ENCODE measurements at regions not wholly inside any gene's neighbourhood (a gene's known extent, or its start where the extent isn't known, plus 50 kb on each side); places are given as distances from the start of the nearest gene placed in this dataset.
"Not testable (repeated sequence)": the region's sequence is repeated elsewhere in the genome, so short reads cannot be mapped to it uniquely, and the experiment has no call there.

DNA sequence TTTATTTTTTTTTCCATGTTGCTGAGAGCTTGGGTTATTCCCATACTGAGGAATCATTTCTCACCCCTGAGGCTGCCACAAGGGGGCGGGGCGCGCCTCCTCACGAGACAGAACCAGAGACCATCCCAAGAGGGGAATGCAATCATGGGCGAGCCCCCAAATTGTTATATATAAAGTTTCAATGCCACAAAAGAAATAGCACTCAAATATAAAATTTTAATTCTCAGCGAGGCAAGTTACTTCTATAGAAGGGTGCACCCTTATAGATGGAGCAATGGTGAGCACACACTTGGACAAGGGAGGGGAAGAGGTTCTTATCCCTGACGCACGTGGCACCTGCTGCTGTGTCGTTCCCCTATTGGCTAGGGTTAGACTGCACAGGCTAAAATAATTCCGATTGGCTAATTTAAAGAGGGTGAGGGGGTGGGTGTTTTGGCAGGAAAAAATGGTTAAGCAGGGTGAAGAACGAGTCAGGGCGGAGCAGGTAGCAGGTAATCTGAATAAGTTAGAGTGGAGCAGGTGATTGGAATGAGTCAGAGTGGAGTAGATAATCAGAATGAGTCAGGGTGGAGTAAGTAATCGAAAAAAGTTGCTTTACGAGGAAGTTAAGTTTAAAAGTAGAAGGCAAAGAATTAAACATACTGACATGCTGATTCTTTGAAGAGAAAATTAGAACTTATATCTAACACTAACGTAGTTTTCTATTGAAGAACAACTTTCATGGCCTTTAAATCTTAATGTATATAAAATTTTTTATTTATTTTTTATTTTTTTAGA, 177.5 kb downstream of the MTCL1 start:
- peak; percentile 46 for DNase-seq (ENCODE audit: low read depth)
- in situ Hi-C loops (cut with HindIII; ENCODE audit: low pct_unique_long_range_greater_than_20kb, low sequenced_read_pairs) = no loop called here

DNA sequence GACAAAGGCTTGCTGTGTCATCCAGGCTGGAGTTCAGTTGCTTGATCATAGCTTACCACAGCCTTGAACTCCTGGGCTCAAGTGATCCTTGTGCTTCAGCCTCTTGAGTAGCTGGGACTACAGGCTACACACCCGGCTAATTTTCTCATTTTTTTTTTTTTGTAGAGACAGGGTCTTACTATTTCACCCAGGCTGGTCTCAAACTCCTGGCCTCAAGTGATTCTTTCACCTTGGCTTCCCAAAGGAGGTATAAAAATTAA, 178.0 kb downstream of the MTCL1 start:
- no peak for DNase-seq (ENCODE audit: low read depth)
- in situ Hi-C loops (cut with HindIII; ENCODE audit: low pct_unique_long_range_greater_than_20kb, low sequenced_read_pairs) = no loop called here

DNA sequence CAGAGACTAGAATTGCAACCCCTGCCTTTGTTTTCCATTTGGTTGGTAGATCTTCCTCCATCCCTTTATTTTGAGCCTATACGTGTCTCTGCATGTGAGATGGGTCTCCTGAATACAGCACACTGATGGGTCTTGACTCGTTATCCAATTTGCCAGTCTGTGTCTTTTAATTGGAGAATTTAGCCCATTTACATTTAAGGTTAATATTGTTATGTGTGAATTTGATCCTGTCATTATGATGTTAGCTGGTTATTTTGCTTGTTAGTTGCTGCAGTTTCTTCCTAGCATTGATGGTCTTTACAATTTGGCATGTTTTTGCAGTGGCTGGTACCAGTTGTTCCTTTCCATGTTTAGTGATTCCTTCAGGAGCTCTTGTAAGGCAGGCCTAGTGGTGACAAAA, 182.5 kb downstream of the MTCL1 start:
- DNase-seq (ENCODE audit: low read depth); in situ Hi-C loops (cut with HindIII; ENCODE audit: low pct_unique_long_range_greater_than_20kb, low sequenced_read_pairs): not testable (repeated sequence)

DNA sequence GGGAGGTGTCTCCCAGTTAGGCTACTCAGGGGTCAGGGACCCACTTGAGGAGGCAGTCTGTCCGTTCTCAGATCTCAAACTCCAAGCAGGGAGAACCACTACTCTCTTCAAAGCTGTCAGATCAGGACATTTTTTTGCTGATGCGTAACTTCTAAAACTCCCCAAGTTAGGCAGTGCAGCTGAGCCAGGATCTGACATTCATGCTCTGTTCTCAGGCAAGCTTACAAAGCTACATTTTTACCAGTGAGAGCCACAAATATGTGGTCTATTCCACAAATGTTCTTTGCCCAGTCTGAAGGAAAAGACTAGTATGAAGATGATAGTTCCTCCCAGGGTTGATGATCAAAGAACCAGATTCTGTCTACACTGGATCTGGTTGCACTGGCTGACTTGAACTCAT, 184.1 kb downstream of the MTCL1 start:
- in situ Hi-C loops (cut with HindIII; ENCODE audit: low pct_unique_long_range_greater_than_20kb, low sequenced_read_pairs) = no loop called here
- DNase-seq (ENCODE audit: low read depth) = no peak

DNA sequence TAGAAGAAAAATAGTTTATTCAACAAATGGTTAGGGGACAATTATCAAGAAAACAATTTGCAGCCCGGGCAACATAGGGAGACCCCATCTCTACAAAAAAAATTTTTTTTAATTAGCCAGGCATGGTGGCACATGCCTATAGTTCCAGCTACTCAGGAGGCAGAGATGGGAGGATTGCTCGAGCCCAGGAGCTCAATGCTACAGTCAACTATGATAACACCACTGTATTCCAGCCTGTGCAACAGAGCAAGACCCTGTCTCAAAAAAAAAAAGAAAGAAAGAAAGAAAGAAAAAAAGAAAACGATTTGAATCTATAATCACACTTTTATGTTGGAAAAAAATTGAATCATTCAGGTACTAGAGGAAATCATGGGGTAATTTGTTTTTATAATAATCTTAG, 185.1 kb downstream of the MTCL1 start:
- in situ Hi-C loops (cut with HindIII; ENCODE audit: low pct_unique_long_range_greater_than_20kb, low sequenced_read_pairs); DNase-seq (ENCODE audit: low read depth): not testable (repeated sequence)

DNA sequence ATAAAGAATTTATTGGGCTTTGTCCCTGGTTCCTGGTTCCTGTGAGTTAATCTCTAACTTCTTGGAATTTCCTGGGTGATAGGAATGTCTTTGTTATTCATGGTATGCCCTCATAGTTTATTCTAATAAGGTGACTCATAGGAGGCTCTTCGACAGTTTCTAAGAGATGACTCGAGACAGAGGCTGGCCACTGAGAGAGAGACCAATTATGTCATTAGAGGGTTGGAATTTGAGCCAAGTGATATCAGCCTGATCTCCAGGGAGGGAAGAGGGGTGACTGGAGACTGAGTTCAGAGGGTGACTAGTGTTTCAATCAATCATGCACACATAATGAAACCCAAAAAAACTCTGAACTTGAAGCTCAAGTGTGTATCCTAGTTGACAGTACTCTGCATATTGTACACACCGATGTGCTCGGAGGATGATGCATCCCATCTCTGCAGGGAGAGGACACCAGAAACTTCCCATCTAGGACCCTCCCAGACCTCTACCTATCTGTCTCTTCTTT, 185.7 kb downstream of the MTCL1 start:
- in situ Hi-C loops (cut with HindIII; ENCODE audit: low pct_unique_long_range_greater_than_20kb, low sequenced_read_pairs) = no loop called here
- DNase-seq (ENCODE audit: low read depth) = peak; percentile 98

DNA sequence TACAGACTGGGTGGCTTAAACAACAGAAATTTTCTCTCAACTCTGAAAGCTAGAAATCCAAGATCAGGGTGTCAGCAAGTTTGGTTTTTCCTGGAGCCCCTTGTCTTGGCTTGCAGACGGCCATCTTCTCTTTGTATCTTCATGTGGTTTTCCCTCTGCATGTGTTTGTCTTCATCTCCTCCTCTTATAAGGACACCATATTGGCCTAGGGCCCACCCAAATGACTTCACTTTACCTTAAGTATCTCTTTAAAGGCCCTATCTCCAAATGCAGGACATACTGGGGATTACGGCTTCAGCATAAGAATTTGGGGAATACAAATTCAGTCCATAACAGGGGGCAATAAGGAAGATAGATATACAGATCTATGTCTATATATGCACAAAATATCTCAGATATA, 187.9 kb downstream of the MTCL1 start:
- in situ Hi-C loops (cut with HindIII; ENCODE audit: low pct_unique_long_range_greater_than_20kb, low sequenced_read_pairs) = no loop called here
- DNase-seq (ENCODE audit: low read depth) = no peak

DNA sequence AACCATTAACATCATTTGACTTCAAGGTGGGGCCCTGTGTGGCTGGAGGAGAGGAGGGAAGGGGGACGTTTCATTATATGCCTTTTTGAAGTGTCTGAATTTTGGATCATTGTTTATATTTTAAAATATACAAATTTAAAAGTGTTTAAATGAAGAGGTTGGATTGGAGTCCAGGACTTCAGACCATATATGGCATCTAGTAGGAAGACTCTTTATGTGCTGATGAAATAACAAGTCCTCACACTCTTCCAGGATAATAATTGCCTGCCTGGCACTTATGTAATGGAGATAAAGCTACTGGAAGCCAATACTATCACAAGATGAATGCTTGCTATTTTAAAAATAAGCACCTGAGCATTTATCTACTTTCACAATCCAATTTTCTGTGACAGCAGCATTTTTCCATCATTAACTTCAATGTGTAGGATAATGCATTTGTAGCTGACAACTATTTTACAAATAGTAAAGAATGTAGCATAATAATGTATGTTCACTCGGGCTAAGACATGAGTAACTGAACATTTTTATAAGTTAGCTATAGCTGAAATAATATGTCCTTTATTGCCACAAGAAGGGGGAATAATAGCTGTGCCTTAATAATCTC, 188.4 kb downstream of the MTCL1 start:
- in situ Hi-C loops (cut with HindIII; ENCODE audit: low pct_unique_long_range_greater_than_20kb, low sequenced_read_pairs) = no loop called here
- DNase-seq (ENCODE audit: low read depth) = no peak

DNA sequence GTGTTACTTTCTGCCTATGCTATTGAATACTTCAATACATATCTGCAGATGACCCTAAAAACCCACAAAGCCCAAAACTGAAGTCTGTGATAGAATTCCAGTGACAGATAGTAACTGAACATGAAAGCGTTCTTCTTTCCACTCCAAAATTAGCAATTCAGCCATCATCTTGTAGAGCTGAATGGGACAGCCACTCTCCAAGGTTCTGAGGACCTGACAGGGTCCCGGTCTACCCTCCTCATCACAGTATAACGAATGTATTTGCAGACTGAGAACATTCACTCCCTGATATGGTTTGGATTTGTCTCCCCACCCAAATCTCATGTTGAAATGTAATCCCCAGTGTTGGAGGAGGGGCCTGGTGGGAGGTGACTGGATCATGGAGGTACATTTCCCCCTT, 189.5 kb downstream of the MTCL1 start:
- no peak for DNase-seq (ENCODE audit: low read depth)
- in situ Hi-C loops (cut with HindIII; ENCODE audit: low pct_unique_long_range_greater_than_20kb, low sequenced_read_pairs) = no loop called here

DNA sequence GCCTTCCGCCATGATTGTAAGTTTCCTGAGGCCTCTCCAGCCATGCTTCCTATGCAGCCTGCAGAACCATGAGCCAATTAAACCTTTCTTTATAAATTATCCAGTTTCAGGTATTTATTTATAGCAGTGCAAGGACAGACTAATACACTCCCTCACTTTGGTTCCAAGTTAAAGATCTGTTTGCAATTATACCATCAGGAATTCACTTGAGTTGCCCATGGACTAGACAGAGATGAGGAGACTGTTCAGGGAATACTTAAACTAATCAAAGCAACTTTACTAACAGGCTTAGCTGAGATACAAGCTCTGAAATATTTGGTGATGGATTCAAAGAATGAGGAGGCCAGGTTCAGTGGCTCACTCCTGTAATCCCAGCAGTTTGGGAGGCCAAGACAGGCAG, 190.0 kb downstream of the MTCL1 start:
- DNase-seq (ENCODE audit: low read depth) = no peak
- in situ Hi-C loops (cut with HindIII; ENCODE audit: low pct_unique_long_range_greater_than_20kb, low sequenced_read_pairs) = no loop called here

DNA sequence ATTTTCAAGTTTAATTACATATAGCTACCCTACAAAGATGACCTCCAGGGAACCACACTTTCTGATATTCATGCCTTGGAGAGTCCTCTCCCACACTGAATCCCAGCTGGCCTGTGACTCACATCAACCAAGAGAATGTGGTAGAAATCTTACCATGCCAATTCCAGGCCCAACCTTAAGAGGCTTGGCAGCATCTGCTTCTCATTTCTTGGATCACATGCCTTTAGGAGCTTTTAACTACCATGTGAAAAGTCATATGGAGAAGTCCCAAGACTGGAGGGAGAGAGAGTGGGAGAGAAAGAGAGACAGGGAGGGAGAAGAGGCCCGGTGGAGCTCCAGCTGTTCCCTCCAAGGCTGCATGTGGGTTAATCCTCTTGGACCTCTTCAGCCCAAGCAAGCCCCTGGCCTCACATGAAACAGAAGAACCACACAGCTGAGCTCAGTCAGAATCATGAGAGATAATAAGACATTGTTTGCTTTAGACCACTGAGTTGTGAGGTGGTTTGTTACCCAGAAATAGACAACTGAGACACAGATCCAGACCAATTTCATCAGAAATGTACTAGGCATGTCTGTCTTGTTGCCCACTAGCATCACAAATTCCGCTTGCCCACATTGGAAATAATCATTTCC, 190.7 kb downstream of the MTCL1 start:
- DNase-seq (ENCODE audit: low read depth) = no peak
- in situ Hi-C loops (cut with HindIII; ENCODE audit: low pct_unique_long_range_greater_than_20kb, low sequenced_read_pairs) = no loop called here

DNA sequence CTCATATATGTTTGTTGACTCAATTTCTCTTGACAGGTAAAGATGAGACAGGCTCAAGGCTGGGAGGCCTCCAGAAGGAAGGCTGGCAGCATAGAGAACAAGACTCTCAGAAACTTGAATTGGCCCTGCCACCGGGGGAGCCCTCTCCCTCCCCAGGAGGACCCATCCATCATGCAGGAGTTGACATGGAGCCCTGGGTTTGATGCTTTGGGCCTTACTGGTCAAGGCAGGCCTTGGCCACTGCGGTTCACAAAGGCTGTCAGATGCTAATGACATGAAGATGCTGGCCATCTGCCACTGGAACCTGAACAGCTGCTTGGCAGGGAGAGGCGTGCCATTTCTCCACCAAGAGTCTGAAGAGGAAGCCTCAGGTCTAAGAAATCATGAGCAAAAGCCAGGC, 193.6 kb downstream of the MTCL1 start:
- no peak for DNase-seq (ENCODE audit: low read depth)
- in situ Hi-C loops (cut with HindIII; ENCODE audit: low pct_unique_long_range_greater_than_20kb, low sequenced_read_pairs) = no loop called here

DNA sequence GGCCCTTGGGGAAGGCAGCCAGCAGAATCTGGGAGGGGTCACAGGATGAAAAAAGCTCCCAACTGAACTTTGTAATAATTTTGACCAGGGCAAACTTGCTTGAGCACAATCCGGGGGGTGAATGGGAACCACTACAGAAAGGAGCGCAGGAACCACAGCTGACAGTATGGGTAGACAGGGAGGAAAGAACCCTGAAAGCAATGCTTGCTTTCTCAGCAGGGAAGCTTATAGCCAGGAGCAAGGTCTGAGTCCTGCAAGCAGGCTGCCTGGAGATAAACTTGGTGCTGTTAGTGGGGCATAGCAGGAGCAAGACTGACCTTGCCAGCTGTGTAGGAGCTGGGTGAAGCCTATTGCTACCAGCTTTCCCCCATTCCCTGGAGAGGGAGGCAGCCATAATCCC, 195.2 kb downstream of the MTCL1 start:
- DNase-seq (ENCODE audit: low read depth) = no peak
- in situ Hi-C loops (cut with HindIII; ENCODE audit: low pct_unique_long_range_greater_than_20kb, low sequenced_read_pairs) = no loop called here

DNA sequence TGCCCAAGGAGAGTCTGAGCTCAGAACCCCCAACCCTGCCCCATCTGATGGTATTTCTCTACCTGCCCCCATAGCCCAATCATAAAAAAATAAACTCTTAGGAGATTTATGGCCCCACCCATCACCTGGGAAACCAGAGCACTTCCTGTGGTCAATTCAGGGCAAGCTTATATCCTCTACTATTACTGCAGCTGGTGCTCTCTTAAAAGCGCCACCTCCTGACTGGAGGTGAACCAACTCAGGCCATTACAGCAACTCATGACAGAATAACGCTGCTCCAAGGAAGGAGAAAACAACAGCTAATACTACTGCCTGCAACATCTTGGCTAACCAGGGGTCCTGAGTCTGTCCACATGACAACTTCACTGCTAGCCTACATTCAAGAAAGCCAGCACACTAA, 195.7 kb downstream of the MTCL1 start:
- in situ Hi-C loops (cut with HindIII; ENCODE audit: low pct_unique_long_range_greater_than_20kb, low sequenced_read_pairs) = no loop called here
- no peak for DNase-seq (ENCODE audit: low read depth)

DNA sequence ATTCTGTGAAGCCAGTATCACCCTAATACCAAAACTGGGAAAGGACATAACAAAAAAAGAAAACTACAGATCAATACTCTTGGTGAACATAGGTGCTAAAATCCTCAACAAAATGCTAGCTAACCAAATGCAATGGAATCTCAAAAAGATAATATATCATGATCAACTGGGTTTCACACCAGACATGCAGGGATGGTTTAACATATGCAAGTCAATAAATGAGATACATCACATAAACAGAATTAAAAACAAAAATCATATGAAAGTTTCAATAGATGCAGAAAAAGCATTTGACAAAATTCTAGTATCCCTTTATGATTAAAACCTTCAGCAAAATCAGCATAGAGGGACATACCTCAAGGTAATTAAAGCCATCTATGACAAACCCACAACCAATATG, 198.2 kb upstream of the NDUFV2 start:
- no peak for DNase-seq (ENCODE audit: low read depth)
- in situ Hi-C loops (cut with HindIII; ENCODE audit: low pct_unique_long_range_greater_than_20kb, low sequenced_read_pairs) = no loop called here

DNA sequence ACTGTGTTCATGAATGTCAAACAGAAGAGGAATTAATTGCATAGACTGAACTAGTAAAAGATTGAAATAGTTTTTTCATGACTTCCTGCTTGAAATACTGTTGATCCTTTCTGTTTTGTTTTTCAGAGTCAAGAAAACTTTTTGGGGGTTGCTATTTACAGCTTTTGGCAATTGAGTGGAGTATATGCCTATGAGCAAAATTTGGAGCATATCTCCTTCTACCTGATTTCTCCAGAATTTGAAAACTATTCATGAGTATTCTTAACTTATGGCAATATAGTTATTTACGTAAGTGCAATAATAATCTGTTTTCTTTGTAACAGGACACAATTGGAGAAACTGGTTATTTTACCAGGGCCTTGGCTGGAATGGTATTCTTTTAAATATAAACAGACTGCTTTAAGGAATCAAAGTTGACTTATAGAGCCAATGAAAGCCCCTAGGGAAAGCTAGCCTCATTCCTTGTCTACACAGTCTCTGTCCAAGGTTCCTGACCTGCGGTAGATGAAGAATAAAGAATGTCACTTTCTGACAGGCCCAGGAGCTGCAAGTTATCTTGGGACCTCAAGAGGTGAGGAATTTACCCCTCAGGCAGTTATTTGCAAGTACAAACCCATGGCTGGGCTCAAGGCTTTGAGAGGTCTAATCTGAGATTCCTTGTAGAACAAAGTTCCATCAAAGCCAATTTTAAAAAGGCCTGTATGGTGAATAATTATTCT, 193.5 kb upstream of the NDUFV2 start:
- no peak for DNase-seq (ENCODE audit: low read depth)
- in situ Hi-C loops (cut with HindIII; ENCODE audit: low pct_unique_long_range_greater_than_20kb, low sequenced_read_pairs) = no loop called here

DNA sequence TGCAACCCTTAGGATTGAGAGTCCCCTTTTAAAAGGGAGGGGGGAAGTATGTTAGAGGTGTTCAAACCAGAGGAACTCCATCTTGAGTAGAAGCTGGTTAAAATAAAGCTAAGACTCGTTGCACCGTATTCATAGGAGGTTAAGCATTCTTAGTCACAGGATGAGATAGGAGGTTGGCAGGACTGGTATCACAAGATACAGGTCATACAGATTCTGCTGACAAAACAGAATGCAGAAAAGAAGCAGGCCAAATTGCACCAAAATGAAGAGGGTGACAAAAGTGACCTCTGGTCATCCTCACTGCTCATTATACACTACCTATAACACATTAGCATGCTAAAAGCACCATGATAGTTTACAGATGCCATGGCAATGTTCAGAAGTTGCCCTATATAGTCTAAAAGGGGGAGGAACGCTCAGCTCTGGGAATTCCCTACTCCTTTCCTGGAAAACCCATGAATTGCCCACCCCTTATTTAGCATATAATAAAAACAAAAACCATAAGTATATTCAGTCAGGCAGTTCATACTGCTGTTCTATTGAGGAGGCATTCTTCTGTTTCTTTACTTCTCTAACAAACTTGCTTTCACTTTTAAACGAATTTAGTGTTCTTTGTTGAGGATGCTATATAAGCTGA, 192.2 kb upstream of the NDUFV2 start:
- in situ Hi-C loops (cut with HindIII; ENCODE audit: low pct_unique_long_range_greater_than_20kb, low sequenced_read_pairs) = no loop called here
- no peak for DNase-seq (ENCODE audit: low read depth)

DNA sequence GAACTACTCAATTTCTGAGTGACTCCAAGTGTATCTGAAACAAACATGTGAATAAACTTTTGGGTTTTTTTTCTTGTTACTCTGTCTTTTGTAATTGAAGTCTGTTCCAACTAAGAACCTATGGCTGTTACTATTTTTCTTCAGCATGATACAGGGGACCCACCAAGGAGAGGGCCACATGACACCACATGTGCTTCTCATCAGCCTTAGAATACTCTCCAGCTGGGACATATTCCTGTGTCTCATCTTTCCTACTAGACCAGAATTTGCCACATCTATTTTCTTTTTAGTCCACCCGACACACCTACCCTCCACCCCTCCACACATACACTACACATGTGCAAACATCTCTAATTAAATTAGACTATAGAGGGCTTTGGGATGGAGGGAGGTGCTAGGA, 191.7 kb upstream of the NDUFV2 start:
- in situ Hi-C loops (cut with HindIII; ENCODE audit: low pct_unique_long_range_greater_than_20kb, low sequenced_read_pairs) = no loop called here
- DNase-seq (ENCODE audit: low read depth) = no peak

Measured in Caki2 (cell line).